ENCODE measurements at regions not wholly inside any gene's neighbourhood (a gene's known extent, or its start where the extent isn't known, plus 50 kb on each side); places are given as distances from the start of the nearest gene placed in this dataset.

- TF ChIP-seq, protein P1, sequence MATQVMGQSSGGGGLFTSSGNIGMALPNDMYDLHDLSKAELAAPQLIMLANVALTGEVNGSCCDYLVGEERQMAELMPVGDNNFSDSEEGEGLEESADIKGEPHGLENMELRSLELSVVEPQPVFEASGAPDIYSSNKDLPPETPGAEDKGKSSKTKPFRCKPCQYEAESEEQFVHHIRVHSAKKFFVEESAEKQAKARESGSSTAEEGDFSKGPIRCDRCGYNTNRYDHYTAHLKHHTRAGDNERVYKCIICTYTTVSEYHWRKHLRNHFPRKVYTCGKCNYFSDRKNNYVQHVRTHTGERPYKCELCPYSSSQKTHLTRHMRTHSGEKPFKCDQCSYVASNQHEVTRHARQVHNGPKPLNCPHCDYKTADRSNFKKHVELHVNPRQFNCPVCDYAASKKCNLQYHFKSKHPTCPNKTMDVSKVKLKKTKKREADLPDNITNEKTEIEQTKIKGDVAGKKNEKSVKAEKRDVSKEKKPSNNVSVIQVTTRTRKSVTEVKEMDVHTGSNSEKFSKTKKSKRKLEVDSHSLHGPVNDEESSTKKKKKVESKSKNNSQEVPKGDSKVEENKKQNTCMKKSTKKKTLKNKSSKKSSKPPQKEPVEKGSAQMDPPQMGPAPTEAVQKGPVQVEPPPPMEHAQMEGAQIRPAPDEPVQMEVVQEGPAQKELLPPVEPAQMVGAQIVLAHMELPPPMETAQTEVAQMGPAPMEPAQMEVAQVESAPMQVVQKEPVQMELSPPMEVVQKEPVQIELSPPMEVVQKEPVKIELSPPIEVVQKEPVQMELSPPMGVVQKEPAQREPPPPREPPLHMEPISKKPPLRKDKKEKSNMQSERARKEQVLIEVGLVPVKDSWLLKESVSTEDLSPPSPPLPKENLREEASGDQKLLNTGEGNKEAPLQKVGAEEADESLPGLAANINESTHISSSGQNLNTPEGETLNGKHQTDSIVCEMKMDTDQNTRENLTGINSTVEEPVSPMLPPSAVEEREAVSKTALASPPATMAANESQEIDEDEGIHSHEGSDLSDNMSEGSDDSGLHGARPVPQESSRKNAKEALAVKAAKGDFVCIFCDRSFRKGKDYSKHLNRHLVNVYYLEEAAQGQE (IDR thresholded peaks at IDR 0.05; ENCODE audit: low read depth), result no peak
- TF ChIP-seq EZH2 (IDR thresholded peaks at IDR 0.05) (no peak), POLR2AphosphoS5 (IDR thresholded peaks at IDR 0.05; ENCODE audit: low read depth, low read length) (no peak), FOSL1 (IDR thresholded peaks at IDR 0.05; ENCODE audit: low read depth) (no peak), ZNF274 (IDR thresholded peaks at IDR 0.05; ENCODE audit: low read depth, low read length) (no peak), ELF1 (IDR thresholded peaks at IDR 0.05; ENCODE audit: borderline replicate concordance, low read depth) (no peak)
- TF ChIP-seq, protein P2, sequence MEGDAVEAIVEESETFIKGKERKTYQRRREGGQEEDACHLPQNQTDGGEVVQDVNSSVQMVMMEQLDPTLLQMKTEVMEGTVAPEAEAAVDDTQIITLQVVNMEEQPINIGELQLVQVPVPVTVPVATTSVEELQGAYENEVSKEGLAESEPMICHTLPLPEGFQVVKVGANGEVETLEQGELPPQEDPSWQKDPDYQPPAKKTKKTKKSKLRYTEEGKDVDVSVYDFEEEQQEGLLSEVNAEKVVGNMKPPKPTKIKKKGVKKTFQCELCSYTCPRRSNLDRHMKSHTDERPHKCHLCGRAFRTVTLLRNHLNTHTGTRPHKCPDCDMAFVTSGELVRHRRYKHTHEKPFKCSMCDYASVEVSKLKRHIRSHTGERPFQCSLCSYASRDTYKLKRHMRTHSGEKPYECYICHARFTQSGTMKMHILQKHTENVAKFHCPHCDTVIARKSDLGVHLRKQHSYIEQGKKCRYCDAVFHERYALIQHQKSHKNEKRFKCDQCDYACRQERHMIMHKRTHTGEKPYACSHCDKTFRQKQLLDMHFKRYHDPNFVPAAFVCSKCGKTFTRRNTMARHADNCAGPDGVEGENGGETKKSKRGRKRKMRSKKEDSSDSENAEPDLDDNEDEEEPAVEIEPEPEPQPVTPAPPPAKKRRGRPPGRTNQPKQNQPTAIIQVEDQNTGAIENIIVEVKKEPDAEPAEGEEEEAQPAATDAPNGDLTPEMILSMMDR (IDR thresholded peaks at IDR 0.05 in 2 of 3, conservative IDR thresholded peaks at IDR 0.05 in 1 of 3; ENCODE audit: borderline replicate concordance in 1 of 3, insufficient read depth in 1 of 3, low read depth in 2 of 3, low read length in 2 of 3), result no peak
Observed at GRCh38 chr18:66066191-66066590, 315.4 kb downstream of the CDH7 start (continued).

DNA sequence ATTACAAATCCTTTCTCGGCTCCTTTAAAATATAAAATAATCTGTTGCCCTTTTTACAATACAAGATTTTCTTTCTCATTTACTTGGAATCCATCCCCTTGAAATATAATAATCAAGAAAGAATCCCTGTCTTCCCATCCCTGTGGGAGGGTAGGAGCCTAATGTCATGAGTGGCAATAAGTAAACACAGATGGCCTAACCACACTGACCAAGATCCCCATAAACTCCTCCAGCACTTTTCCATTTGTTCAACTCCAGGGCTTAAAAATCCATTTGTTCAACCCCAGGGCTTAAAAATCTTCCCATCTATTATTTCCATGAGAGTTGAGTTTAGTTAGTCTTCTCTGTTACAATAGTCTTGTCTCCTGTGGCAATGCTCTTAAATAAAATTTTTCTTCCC is 297.6 kb downstream of the CDH7 start:
- ChIA-PET RAD21 (ENCODE audit: low non-redundant PET in 1 of 2, low total read pairs in 2 of 2, uncharacterized antibody in 2 of 2, unreplicated experiment in 2 of 2) (no interaction called here), POLR2A (no interaction called here), CTCF (no interaction called here)
- Histone ChIP-seq H3K27ac (ENCODE audit: low read depth, low read length) (no peak overlapping the region), H2AFZ (ENCODE audit: low read depth, low read length, poor library complexity, severe bottlenecking) (no peak overlapping the region), H3K79me2 (ENCODE audit: insufficient read depth, low read length) (no peaks in the 10 kb centered on the region), H3K9me2 (ENCODE audit: insufficient read depth) (no peaks in the 10 kb centered on the region), H3K36me3 (ENCODE audit: control insufficient read depth in 1 of 2, insufficient read depth in 2 of 2, low read length in 2 of 2) (no peaks in the 10 kb centered on the region), H3K27me3 (ENCODE audit: insufficient read depth, low read length) (no peaks in the 10 kb centered on the region), H3K9me3 (ENCODE audit: control insufficient read depth in 1 of 2, insufficient read depth in 1 of 2, low read depth in 1 of 2, low read length in 2 of 2) (peaks cover 25 to 26% of the 10 kb centered on the region in 2 experiments; a peak in 2 of 4 replicates), H3K4me1 (ENCODE audit: control insufficient read depth in 1 of 2, insufficient read depth in 2 of 2, low read length in 2 of 2) (no peaks in the 10 kb centered on the region), H3K9ac (ENCODE audit: low read length) (no peak overlapping the region), H3K4me2 (ENCODE audit: low read length) (no peak overlapping the region), H4K20me1 (ENCODE audit: insufficient read depth) (no peaks in the 10 kb centered on the region), H3K4me3 (replicated peaks in 1 of 2; ENCODE audit: low read depth in 1 of 2, low read length in 2 of 2) (no peak overlapping the region)
- intact Hi-C loops (cut with micrococcal nuclease), result no loop called here
- no peak for ATAC-seq
- DNase-seq (ENCODE audit: low read depth, low spot score), result no peak
- no peak for TF ChIP-seq CBX3 (IDR thresholded peaks at IDR 0.05; ENCODE audit: low read depth)
- TF ChIP-seq, protein P3, sequence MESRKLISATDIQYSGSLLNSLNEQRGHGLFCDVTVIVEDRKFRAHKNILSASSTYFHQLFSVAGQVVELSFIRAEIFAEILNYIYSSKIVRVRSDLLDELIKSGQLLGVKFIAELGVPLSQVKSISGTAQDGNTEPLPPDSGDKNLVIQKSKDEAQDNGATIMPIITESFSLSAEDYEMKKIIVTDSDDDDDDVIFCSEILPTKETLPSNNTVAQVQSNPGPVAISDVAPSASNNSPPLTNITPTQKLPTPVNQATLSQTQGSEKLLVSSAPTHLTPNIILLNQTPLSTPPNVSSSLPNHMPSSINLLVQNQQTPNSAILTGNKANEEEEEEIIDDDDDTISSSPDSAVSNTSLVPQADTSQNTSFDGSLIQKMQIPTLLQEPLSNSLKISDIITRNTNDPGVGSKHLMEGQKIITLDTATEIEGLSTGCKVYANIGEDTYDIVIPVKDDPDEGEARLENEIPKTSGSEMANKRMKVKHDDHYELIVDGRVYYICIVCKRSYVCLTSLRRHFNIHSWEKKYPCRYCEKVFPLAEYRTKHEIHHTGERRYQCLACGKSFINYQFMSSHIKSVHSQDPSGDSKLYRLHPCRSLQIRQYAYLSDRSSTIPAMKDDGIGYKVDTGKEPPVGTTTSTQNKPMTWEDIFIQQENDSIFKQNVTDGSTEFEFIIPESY (IDR thresholded peaks at IDR 0.05; ENCODE audit: extremely low read depth, insufficient replicate concordance, low read length), result no peak
- no peak for TF ChIP-seq EGR1 (IDR thresholded peaks at IDR 0.05; ENCODE audit: low read depth)
- TF ChIP-seq ZNF274 (IDR thresholded peaks at IDR 0.05; ENCODE audit: low read depth, low read length), result no peak
- TF ChIP-seq RAD21 (IDR thresholded peaks at IDR 0.05; ENCODE audit: low read depth), result no peak
- no peak for TF ChIP-seq SRF (IDR thresholded peaks at IDR 0.05; ENCODE audit: low read depth)
- TF ChIP-seq TCF7L2 (IDR thresholded peaks at IDR 0.05; ENCODE audit: borderline replicate concordance, extremely low read depth, insufficient read depth, insufficient read length), result no peak
- no peak for TF ChIP-seq POLR2AphosphoS5 (IDR thresholded peaks at IDR 0.05; ENCODE audit: low read depth, low read length)
- TF ChIP-seq EZH2phosphoT487 (IDR thresholded peaks at IDR 0.05; ENCODE audit: borderline replicate concordance), result no peak
- TF ChIP-seq, protein P2 (IDR thresholded peaks at IDR 0.05 in 2 of 3, conservative IDR thresholded peaks at IDR 0.05 in 1 of 3; ENCODE audit: borderline replicate concordance in 1 of 3, insufficient read depth in 1 of 3, low read depth in 2 of 3, low read length in 2 of 3), result no peak
- TF ChIP-seq SP1 (IDR thresholded peaks at IDR 0.05; ENCODE audit: low read depth), result no peak
- no TSS peak for BruUV-seq (replicated peaks)

Data from HCT116 (cell line).